ENCODE measurements at regions not wholly inside any gene's neighbourhood (a gene's known extent, or its start where the extent isn't known, plus 50 kb on each side); places are given as distances from the start of the nearest gene placed in this dataset.

- H2BK20ac ChIP-seq (ENCODE audit: low read length) = no peak overlapping the region
- 95% methylated on average over 1 of the region's 1 CpG; no CpG with 5 or more reads in 1 of the 2 experiments for WGBS, 2 experiments (ENCODE audit: extremely low coverage in 1 of 2, insufficient coverage in 1 of 2, insufficient read length in 1 of 2, insufficient replicate concordance in 2 of 2, low coverage in 1 of 2, low lambda C conversion rate in 2 of 2, missing lambda C conversion rate in 1 of 2)
- H3K4me3 ChIP-seq (ENCODE audit: extremely low read depth in 1 of 4, insufficient read depth in 2 of 4, low read depth in 3 of 4, low read length in 4 of 4) = no peak overlapping the region
- H3K27me3 ChIP-seq (replicated peaks in 1 of 4; ENCODE audit: control insufficient read depth in 3 of 4, extremely low read depth in 1 of 4, insufficient read depth in 3 of 4, low read length in 3 of 4) = no peaks in the 10 kb centered on the region
- no peak overlapping the region for H2AK5ac ChIP-seq (ENCODE audit: low read depth, low read length)
- no peaks in the 10 kb centered on the region for H3K79me1 ChIP-seq (ENCODE audit: low read depth, low read length)
- no peak overlapping the region for H3K23ac ChIP-seq (ENCODE audit: insufficient read length)
- no peak overlapping the region for H3K4me2 ChIP-seq (ENCODE audit: insufficient read depth in 1 of 2, low read depth in 2 of 2, low read length in 2 of 2)
- no peak overlapping the region for H3K56ac ChIP-seq (replicated peaks; ENCODE audit: insufficient read length, low read depth, low read length)
- DNase-seq (ENCODE audit: low read depth in 1 of 2, low spot score in 2 of 2) (no peak), FAIRE-seq (no peak)
- H4K20me1 ChIP-seq (replicated peaks in 1 of 2; ENCODE audit: control insufficient read depth in 1 of 2, insufficient read depth in 2 of 2, low read length in 2 of 2) = no peaks in the 10 kb centered on the region
- no peak overlapping the region for H4K5ac ChIP-seq (ENCODE audit: insufficient read length, low read depth, low read length)
- no peak overlapping the region for H2AFZ ChIP-seq (ENCODE audit: low read length)
- no peaks in the 10 kb centered on the region for H3K9me3 ChIP-seq (ENCODE audit: insufficient read depth in 2 of 2, low read depth in 1 of 2, low read length in 1 of 2)
- H3K27ac ChIP-seq (ENCODE audit: low read depth, low read length) = no peak overlapping the region
- H2BK120ac ChIP-seq (replicated peaks; ENCODE audit: low read depth, low read length) = no peak overlapping the region
- no peak overlapping the region for H4K8ac ChIP-seq (ENCODE audit: extremely low read depth, insufficient read depth, low read length)
- no peaks in the 10 kb centered on the region for H3K23me2 ChIP-seq (ENCODE audit: low read depth, low read length)
- H3K4ac ChIP-seq (replicated peaks; ENCODE audit: insufficient read length, low read depth, low read length) = no peak overlapping the region
- POLR2A ChIA-PET (ENCODE audit: partially characterized antibody) = no interaction called here
- H4K91ac ChIP-seq (replicated peaks; ENCODE audit: insufficient read length, low read length) = no peak overlapping the region
- H2BK15ac ChIP-seq (ENCODE audit: low read length) = no peak overlapping the region
- H3K36me3 ChIP-seq (ENCODE audit: control insufficient read depth in 2 of 4, insufficient read depth in 4 of 4, low read length in 3 of 4) = no peaks in the 10 kb centered on the region
- no peaks in the 10 kb centered on the region for H3K4me1 ChIP-seq (replicated peaks in 1 of 4; ENCODE audit: control insufficient read depth in 3 of 4, insufficient read depth in 4 of 4, low read length in 3 of 4)
- no peak overlapping the region for H2BK5ac ChIP-seq (ENCODE audit: low read depth, low read length)
- no peak overlapping the region for H3K18ac ChIP-seq (ENCODE audit: extremely low read depth, low read length)
- H3K9ac ChIP-seq (replicated peaks in 1 of 4; ENCODE audit: extremely low read depth in 1 of 4, low read depth in 3 of 4, low read length in 3 of 4) = no peak overlapping the region
- CTCF ChIA-PET (ENCODE audit: partially characterized antibody) = no interaction called here
- no peaks in the 10 kb centered on the region for H3K79me2 ChIP-seq (ENCODE audit: control insufficient read depth in 1 of 2, insufficient read depth in 2 of 2, low read length in 2 of 2)
- H2BK12ac ChIP-seq (ENCODE audit: low read depth, low read length) = no peak overlapping the region
- H3K14ac ChIP-seq (ENCODE audit: insufficient read length) = no peak overlapping the region
- TF ChIP-seq SRF (IDR thresholded peaks at IDR 0.05; ENCODE audit: low read depth, low read length) (no peak), KDM1A (IDR thresholded peaks at IDR 0.05; ENCODE audit: borderline replicate concordance, low read length) (no peak), MAX (IDR thresholded peaks at IDR 0.05) (no peak), KDM5A (IDR thresholded peaks at IDR 0.05; ENCODE audit: low read length) (no peak), E2F6 (IDR thresholded peaks at IDR 0.05) (no peak), SP4 (IDR thresholded peaks at IDR 0.05; ENCODE audit: low read length) (no peak), EZH2 (IDR thresholded peaks at IDR 0.05; ENCODE audit: low read depth, low read length, severe bottlenecking) (no peak), POLR2AphosphoS5 (IDR thresholded peaks at IDR 0.05; ENCODE audit: low read depth, low read length) (no peak), KDM4A (IDR thresholded peaks at IDR 0.05; ENCODE audit: low read depth, low read length, severe bottlenecking) (no peak), JUND (IDR thresholded peaks at IDR 0.05; ENCODE audit: low read length) (no peak), EGR1 (IDR thresholded peaks at IDR 0.05; ENCODE audit: borderline replicate concordance, low read depth, low read length) (no peak), HDAC2 (IDR thresholded peaks at IDR 0.05; ENCODE audit: borderline replicate concordance in 1 of 2, low read depth in 2 of 2, low read length in 2 of 2) (no peak), ZNF274 (IDR thresholded peaks at IDR 0.05; ENCODE audit: borderline replicate concordance, extremely low read depth, low read length) (no peak), EP300 (IDR thresholded peaks at IDR 0.05; ENCODE audit: borderline replicate concordance in 1 of 2, low read depth in 2 of 2, low read length in 2 of 2) (no peak)
Observed at GRCh38 chr2:103660947-103661346, 899.1 kb downstream of the TMEM182 start.
